HG03025 (cell line): ENCODE measurements at regions not wholly inside any gene's neighbourhood (a gene's known extent, or its start where the extent isn't known, plus 50 kb on each side); places are given as distances from the start of the nearest gene placed in this dataset.
"Not testable (repeated sequence)": the region's sequence is repeated elsewhere in the genome, so short reads cannot be mapped to it uniquely, and the experiment has no call there.

Experiments used
- ATAC-seq: cut with Tn5 transposase; IDR thresholded peaks from one replicate; pipeline ENCODE4 v1.9.1; 2021; ENCODE audit warnings: mild to moderate bottlenecking, moderate library complexity; ENCODE audit not compliant: unreplicated experiment, low FRiP score

DNA sequence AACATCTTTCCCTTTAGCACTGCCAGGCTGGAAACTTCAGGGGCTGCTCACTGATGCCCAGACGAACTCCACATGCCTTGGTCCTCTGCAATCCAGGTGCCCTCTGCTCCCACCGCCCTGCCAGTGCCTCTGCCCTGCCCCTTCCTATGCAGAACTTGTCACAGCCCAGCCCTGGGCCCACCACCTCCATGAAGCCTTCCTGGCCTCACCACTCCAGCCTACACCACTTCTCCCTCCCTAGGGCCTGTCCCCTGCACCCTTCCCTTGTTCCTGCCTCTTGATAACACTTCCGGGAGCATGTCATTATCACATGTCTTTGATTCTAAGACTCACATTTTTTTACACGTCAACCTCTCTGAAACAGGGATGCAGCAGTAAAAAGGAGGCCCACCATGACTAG, 627.2 kb downstream of the UQCRFS1 start:
- no peak for ATAC-seq

DNA sequence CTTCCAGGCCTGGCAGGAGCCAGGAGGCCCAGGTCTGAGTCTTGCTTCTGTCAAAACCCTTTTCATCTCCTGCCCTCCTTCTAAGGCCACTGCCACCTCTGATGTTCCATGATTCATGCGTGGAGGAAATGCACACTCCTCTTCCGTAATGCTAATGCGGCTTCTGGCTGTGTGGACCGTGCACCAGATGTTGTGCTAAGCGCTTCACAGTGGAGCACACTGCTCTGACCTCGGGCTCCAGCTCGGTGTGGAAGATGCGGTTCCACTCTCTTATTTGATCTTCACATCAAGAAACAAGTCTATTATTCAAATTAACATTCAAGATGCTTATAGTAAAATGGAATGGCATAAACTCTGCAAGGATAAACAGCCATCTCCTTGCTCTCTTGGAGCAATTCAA, 629.2 kb downstream of the UQCRFS1 start:
- ATAC-seq = no peak

DNA sequence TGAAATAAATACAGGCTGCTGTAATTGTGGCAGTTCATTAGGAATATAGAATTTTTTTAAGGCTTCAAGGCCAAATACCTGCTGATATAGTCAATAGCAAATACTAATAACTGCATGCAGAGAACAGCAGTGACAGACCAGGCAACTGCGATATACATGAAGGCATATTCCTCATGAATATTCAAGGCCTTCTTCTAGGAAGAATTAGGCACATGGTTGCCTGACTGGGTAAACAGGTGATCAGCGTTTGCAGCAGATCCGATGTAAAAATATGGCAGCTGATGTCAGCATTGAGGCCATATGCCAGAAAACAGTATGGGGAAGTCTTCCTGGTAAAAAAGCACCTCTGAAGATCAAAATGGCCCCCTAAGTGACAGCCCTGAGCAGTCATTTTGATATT, 629.7 kb downstream of the UQCRFS1 start:
- ATAC-seq = no peak

DNA sequence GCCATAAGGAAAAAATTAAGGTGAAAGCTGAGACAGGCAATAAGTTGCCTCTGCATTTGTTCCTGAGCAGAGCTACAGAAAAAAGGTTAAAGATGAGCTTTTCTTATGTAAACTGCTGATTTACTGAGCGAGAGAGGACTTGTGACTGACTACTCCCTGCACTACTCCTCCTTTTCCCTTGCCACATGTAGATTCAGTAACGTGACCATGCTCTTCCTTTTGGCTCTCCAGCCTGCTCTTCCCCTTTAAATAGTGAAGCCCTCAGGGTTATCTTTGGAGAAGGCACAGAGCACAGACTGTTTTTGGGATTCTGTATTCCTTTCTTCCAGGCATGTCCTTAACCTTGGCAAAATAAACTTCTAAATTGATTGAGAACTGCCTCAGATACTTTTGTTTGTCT, 630.2 kb downstream of the UQCRFS1 start:
- ATAC-seq = no peak

DNA sequence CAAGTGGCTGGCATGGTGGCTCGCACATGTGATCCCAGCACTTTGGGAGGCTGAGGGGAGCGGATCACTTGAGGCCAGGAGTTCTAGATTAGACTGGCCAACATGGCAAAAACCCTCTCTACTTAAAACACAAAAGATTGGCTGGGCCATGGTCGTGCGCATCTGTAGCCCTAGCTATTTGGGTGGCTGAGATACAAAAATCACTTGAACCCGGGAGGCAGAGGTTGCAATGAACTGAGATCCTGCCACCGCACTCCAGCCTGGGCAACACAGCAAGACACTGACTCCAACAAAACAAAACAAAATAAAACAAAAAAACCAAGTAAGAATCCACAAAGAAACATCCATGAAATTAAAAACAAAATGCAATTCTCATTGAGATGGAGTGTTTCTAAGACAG, 630.6 kb downstream of the UQCRFS1 start:
- ATAC-seq = no peak

DNA sequence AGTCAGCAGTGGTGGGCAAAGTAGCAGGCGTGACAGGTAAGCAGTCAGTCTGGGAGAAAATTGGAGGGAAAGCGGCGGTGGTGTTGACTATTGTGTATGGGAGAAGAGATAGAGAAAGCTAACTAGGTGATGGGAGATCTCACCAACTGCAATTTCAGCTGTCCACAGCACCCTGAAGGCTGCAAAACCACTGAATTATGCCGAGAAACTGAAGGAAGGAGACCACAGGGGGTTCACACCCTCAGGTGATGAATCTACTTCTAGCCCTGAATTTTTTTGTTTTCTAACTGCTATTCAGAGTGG, 631.5 kb downstream of the UQCRFS1 start:
- no peak for ATAC-seq

DNA sequence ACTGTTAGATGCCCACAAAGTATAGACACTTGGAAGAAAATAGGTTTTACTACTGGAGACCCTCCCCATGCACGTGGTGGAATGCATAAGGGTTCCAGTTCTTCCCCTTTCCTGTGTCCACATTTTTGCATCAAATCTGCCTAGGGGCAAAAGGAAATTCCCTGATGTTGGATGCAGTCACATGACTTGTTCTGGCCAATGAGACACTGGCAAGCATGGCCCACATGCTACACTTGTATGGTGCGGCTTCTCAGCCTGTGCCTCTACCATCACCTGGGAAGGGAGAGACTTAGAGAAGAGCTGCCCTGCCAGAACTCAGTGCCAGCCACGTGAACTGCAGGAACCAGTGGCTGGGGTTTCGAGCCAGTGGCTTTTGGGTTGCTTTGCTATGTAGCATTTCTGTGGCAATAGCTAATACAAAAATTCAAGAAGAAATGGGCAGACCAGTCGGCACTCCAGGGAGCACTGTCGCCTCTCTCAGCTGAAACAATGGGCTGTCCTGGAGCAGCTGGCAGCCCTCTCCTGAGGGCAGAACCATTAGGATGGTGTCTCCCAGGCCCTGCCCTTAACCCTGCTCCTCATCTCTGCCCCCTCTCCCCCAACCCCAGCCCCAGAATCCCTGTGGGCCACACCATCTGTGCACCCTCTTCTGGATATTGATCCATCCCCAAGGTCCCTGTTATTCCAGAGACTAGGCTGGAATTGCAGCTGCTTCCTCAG, 634.0 kb downstream of the UQCRFS1 start:
- no peak for ATAC-seq

DNA sequence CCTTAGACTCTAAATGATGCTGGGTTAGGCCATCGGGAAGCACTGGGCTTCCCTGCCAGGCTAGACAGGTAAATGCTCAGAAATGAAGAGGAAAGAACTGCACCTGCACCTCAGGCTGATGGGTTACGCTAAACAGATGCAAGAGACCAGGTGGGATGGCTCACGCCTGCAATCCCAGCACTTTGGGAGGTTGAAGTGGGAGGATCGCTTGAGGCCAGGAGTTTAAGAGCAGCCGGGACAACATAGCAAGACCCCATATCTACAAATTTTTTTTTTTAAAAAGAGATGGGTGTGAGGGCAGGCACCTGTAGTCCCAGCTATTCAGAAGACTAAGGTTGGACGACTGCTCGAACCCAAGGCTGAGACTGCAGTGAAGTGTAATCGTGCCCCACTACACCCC, 634.7 kb downstream of the UQCRFS1 start:
- ATAC-seq = no peak

DNA sequence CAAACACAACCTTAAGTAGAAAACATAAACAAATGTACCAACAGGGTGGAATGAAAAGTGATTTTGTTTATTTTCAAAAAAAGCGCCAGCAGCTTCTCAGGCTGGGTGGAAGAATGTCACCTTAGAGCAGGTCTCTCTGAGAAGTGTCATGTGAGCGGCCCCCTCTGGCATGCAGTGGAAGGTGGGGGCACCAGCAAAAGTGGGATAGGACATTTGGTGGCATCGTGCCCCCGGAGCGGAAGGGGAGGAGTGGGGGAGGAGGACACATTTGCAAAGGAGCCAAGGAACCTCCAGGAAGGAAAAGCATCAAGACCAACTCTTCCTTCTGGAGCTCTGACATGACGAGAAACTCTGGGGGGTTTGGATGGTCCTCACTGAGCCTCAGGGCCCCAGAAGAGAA, 635.3 kb downstream of the UQCRFS1 start:
- ATAC-seq = no peak

DNA sequence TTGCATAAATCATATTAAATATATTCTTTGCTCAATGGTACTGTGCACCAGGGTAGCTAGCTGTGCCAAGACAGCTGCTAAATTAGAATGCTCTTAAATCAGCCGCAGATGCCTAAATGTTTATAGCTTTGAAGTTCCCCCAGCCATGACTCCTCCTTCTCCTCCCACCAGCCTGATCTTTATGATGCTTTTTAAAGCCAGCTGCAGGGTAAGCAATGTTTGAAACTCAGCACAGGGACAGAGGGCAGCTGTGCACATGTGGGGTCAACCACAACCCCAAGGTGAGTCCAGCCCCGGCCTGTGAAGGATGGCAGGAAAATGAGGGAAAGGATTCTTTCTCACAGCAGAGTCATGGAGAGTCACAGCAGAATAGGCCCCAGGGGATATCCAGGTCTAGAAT, 635.7 kb downstream of the UQCRFS1 start:
- no peak for ATAC-seq

DNA sequence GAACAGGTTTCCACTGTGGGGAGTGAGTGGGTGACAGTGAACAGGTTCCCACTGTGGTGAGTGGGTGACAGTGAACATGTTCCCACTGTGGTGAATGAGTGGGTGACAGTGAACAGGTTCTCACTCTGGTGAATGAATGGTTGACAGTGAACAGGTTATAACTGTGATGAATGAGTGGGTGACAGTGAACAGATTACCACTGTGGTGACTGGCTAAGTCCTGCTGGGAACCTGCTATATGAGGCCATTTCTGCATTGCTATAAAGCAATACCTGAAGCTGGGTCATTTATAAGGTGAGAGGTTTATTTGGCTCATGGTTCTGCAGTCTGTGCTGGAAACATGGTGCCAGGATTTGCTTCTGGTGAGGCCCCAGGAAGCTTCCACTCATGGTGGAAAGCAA, 637.1 kb downstream of the UQCRFS1 start:
- ATAC-seq = no peak

DNA sequence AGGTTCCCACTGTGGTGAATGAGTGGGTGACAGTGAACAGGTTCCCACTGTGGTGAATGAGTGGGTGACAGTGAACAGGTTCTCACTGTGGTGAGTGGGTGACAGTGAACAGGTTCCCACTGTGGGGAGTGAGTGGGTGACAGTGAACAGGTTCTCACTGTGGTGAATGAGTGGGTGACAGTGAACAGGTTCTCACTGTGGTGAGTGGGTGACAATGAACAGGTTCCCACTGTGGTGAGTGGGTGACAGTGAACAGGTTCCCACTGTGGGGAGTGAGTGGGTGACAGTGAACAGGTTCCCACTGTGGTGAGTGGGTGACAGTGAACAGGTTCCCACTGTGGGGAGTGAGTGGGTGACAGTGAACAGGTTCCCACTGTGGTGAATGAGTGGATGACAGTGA, 637.6 kb downstream of the UQCRFS1 start:
- not testable (repeated sequence) for ATAC-seq

DNA sequence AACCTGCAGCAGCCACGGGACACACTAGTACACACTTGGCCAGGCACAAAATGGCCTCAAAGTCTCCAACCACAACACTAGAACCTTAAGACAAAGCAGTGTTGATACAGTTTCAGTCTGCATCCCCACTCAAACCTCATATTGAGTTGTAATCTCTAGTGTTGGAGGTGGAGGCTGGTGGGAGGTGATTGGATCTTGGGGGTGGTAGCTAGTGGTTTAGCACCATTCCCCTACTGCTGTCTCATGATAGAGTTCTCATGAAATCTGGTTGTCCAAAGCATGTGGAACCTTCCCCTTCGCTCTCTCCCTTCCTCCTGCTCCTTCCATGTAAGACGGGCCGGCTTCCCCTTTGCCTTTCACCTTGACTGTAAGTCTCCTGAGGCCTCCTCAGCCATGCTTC, 638.7 kb downstream of the UQCRFS1 start:
- ATAC-seq = no peak

DNA sequence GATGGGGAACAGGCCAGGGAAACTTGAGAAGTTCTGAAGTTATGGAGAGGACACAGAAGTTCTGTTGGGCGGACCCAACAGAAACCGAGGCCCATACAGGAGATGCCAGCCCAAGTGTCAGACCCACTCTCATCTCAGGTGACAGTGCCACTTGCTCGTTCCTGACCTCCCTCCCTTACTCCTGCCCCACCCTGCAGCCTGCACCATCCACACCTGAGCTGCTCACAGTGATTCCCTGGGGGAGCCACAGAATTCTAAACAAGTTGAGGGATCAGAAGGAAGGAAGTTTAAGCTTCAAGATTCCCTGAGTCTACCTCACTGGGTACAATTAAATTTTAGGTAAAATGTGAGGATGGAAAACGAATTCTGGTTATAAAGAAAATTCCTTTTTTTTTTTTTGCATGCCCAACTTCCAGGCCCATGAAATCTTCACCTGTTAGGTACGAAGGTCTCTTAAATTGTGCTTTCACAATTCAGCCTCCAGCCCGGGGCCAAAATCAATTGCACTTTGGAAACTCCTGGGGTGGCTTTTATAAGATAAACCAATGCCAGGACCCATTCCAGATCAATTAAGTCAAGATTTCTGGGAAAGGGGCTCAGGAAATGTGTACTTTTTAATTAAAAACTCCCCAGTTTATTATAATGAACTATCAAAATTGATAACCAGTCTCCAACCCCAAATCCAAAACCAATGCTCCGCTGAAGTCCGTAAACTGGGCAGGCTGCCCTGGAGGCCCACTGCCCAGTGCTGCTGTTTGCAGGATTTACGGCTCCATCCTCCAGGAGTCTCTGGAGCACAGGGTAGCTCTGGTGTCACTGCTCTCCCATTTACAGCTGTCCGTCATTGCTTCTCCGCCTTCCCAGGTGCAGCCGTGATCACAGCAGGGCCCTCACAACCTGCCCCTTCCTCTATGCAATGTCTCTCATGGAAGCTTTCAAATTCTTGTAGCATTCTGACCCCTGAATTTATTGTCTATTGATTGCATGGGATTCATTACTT, 643.5 kb downstream of the UQCRFS1 start:
- ATAC-seq = no peak

DNA sequence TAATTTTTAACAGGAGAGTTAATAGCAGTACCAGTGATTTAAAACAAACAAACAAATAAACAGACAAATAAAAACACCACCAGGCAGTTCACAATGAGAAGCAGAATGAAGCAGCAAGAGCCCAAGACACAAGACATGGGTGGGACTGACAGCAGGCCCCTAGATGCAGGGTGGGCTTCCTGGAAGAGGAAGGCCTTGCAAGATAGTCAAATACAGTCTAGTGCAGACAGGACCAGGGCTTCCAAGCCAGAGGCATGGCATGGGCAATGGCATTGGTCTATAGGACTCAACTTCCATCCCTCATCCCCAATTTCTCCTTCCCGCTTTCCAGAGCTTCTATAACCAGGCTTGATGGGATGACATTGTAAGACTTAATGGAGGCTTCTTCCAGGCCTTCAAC, 645.1 kb downstream of the UQCRFS1 start:
- ATAC-seq = no peak

DNA sequence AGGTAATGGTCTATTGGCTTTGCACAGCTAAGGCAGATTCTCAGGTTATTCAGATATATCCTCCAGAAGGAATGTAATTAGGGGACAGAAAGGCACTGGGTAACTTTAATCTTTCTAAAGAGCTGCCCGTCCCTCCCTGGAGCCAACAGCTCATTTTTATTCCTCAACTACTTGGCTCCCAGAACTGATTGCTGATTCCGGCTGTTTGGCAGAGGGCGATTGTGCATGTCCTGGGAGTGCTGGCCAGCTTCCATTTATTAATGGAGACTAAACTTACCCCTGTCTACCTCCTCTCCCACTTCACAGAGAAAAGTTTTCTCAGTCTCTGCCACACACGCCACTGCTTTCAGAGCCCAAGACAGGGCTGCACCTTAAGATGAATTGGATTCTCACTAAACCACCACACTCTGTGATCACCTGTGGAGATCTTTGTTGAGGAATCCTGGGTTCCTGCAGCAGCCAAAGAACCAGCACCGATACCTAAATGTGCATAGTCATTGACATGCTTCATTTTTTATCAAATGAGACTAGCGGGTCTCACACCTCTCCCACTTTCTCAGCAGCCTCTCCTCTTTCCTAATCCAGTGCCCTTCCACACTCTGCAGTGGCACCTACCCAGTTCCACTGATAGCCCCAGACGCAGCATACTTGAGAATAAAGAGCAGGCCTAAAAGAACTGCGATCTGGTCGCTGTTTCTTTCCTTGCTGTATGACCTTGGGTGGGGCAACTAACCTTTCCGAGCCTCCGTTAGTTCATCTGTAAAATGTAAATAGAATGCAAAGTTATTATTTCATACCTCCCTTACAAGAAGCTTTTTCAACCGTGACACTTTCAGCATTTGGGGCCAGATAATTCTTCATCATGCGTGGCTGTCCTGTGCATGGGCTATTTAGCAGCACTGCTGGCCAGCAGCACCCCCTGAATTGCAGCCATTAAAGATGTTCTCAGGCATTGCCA, 648.7 kb downstream of the UQCRFS1 start:
- ATAC-seq = no peak

DNA sequence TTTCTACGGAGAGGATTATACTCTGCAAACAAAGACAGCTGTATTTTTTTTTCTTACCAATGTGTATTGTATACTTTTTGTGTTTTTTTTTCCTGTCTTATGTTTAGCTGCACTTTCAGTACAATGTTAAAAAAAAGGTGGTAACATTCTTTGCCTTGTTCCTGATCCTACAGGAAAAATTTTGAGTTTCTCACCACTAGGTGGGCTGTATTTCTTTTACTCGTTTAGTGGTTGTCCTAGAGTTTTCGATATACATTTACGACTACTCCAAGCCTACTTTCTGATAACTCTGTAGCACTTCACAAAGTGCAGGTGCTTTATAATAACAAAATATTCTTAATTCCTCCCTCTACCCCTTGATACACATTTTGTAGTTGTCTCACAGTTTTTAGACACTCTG, 652.2 kb downstream of the UQCRFS1 start:
- ATAC-seq = no peak

DNA sequence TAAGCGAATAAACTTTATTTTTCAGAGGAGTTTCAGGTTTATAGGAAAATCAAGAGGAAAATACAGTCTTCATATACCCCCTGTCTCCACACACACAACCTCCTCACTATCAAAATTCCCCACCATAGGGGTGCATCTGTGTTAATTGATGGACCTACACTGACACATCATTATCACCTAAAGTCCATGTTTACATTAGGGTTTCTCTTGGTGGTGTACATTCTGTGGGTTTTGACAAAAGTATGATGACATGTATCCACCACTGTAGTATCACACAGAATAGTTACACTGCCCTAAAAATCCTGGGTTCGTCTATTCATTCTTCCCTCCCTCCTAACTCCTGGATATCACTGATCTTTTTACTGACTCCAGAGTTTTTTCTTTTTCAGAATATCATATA, 654.2 kb downstream of the UQCRFS1 start:
- ATAC-seq = no peak

DNA sequence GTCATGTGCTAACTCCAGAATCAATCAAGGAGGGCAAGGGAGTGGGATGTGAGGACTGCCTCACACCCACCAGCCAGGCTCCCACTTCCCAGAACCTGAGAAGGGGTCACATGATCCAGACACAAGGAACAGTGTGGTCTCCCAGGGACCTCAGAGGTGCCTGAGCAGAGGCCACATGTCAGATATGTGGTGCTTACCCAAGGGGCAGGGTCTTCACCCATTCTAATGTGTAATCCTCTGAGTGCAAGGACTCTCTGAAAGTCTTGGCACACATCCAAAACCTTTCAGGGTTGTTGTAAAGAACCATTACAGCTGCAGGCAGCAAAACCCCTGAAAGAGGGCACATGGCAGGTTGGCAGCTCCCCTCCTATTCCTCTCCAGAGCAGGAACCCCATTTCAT, 656.6 kb downstream of the UQCRFS1 start:
- no peak for ATAC-seq

DNA sequence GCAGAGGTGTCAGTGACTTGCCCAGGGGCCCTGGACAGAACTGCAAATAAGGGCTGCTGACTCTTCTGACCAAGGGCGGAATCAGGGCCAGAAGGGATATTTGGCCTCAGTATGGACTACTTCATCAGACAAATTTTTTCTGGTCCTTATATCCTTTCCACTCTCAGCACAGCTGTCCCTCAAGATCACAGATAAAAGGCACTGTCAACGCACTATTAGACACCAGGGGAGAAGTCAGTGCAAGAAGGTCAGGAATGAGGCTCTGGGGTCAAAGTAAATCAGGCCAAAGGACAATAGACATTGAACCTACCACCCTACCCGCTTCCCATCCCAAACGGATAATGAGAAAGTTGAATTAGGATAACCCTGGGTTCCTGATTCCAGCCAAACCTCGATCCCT, 657.6 kb downstream of the UQCRFS1 start:
- no peak for ATAC-seq
